ENCODE measurements at regions not wholly inside any gene's neighbourhood (a gene's known extent, or its start where the extent isn't known, plus 50 kb on each side); places are given as distances from the start of the nearest gene placed in this dataset.
"Not testable (repeated sequence)": the region's sequence is repeated elsewhere in the genome, so short reads cannot be mapped to it uniquely, and the experiment has no call there.

- no peak for DNase-seq (ENCODE audit: low read depth in 4 of 4, low spot score in 2 of 4)
Observed at GRCh38 chr14:87640553-87640952, 352.4 kb downstream of the GALC start.

- no peak for DNase-seq (ENCODE audit: low read depth in 4 of 4, low spot score in 2 of 4)
Observed at GRCh38 chr14:87638196-87638595, 354.8 kb downstream of the GALC start.

GRCh38 chr14:87635442-87635841 lies 357.5 kb downstream of the GALC start:
- no peak for DNase-seq (ENCODE audit: low read depth in 4 of 4, low spot score in 2 of 4)

- no peak for DNase-seq (ENCODE audit: low read depth in 4 of 4, low spot score in 2 of 4)
Observed at GRCh38 chr14:87632796-87633195, 360.2 kb downstream of the GALC start.

GRCh38 chr14:87630846-87631245 lies 362.1 kb downstream of the GALC start:
- peak in 1 of 4 donors; percentile 20 for DNase-seq (ENCODE audit: low read depth in 4 of 4, low spot score in 2 of 4)

- DNase-seq (ENCODE audit: low read depth in 4 of 4, low spot score in 2 of 4) = no peak
Observed at GRCh38 chr14:87629788-87630187, 363.2 kb downstream of the GALC start.

GRCh38 chr14:87628780-87629179 lies 364.2 kb downstream of the GALC start:
- no peak for DNase-seq (ENCODE audit: low read depth in 4 of 4, low spot score in 2 of 4)

- DNase-seq (ENCODE audit: low read depth in 4 of 4, low spot score in 2 of 4) = peak in 3 of 4 donors; percentile 37 to 67 (median 60)
Observed at GRCh38 chr14:87628129-87628528, 364.9 kb downstream of the GALC start.

GRCh38 chr14:87626266-87626665 lies 366.7 kb downstream of the GALC start:
- DNase-seq (ENCODE audit: low read depth in 4 of 4, low spot score in 2 of 4) = no peak

GRCh38 chr14:87623616-87624015 lies 369.4 kb downstream of the GALC start:
- no peak for DNase-seq (ENCODE audit: low read depth in 4 of 4, low spot score in 2 of 4)

- DNase-seq (ENCODE audit: low read depth in 4 of 4, low spot score in 2 of 4) = no peak
Observed at GRCh38 chr14:87617079-87617478, 375.9 kb downstream of the GALC start.

- DNase-seq (ENCODE audit: low read depth in 4 of 4, low spot score in 2 of 4) = peak in 3 of 4 donors; percentile 17 to 61 (median 56)
Observed at GRCh38 chr14:87615822-87616679, 376.9 kb downstream of the GALC start.

- DNase-seq (ENCODE audit: low read depth in 4 of 4, low spot score in 2 of 4) = no peak
Observed at GRCh38 chr14:87615047-87615446, 377.9 kb downstream of the GALC start.

- no peak for DNase-seq (ENCODE audit: low read depth in 4 of 4, low spot score in 2 of 4)
Observed at GRCh38 chr14:87613881-87614280, 379.1 kb downstream of the GALC start.

GRCh38 chr14:87607056-87607455 lies 385.9 kb downstream of the GALC start:
- DNase-seq (ENCODE audit: low read depth in 4 of 4, low spot score in 2 of 4) = not testable (repeated sequence)

- DNase-seq (ENCODE audit: low read depth in 4 of 4, low spot score in 2 of 4) = no peak
Observed at GRCh38 chr14:87601036-87601435, 391.9 kb downstream of the GALC start.

- DNase-seq (ENCODE audit: low read depth in 4 of 4, low spot score in 2 of 4) = no peak
Observed at GRCh38 chr14:87600240-87600639, 392.7 kb downstream of the GALC start.

GRCh38 chr14:87581298-87581697 lies 411.7 kb downstream of the GALC start:
- no peak for DNase-seq (ENCODE audit: low read depth in 4 of 4, low spot score in 2 of 4)

GRCh38 chr14:87579036-87579435 lies 413.9 kb downstream of the GALC start:
- no peak for DNase-seq (ENCODE audit: low read depth in 4 of 4, low spot score in 2 of 4)

- no peak for DNase-seq (ENCODE audit: low read depth in 4 of 4, low spot score in 2 of 4)
Observed at GRCh38 chr14:87575378-87575777, 417.6 kb downstream of the GALC start.

GRCh38 chr14:87573591-87573990 lies 419.4 kb downstream of the GALC start:
- no peak for DNase-seq (ENCODE audit: low read depth in 4 of 4, low spot score in 2 of 4)

GRCh38 chr14:87567618-87568295 lies 425.2 kb downstream of the GALC start:
- DNase-seq (ENCODE audit: low read depth in 4 of 4, low spot score in 2 of 4) = no peak

All from left renal cortex interstitium (tissue), 4 donors.